Testis (tissue), 2 donors: ENCODE measurements at regions not wholly inside any gene's neighbourhood (a gene's known extent, or its start where the extent isn't known, plus 50 kb on each side); places are given as distances from the start of the nearest gene placed in this dataset.

ENCODE experiments used
- DNase-seq: peaks from one replicate; pipeline ENCODE4 v3.0.0-alpha.2; 2019
- H3K27ac ChIP-seq, 2 donors: fragments of 200-600 bp; sonication (generic); one replicate each; pipeline ENCODE4 v1.5.1; 2019
- H3K27me3 ChIP-seq: fragments of 200-600 bp; sonication (generic); one replicate; pipeline ENCODE4 v1.5.1; 2019
- H3K36me3 ChIP-seq: fragments of 200-600 bp; sonication (generic); one replicate; pipeline ENCODE4 v1.5.1; 2017; ENCODE audit warnings: low read depth; ENCODE audit errors: missing control alignments
- H3K4me1 ChIP-seq: fragments of 200-600 bp; sonication (generic); one replicate; pipeline ENCODE4 v1.5.1; 2019
- H3K4me3 ChIP-seq, 2 donors: fragments of 200-600 bp; sonication (generic); one replicate each; pipeline ENCODE4 v1.5.1; 2017 to 2019
- H3K9me3 ChIP-seq: fragments of 200-600 bp; sonication (generic); one replicate; pipeline ENCODE4 v1.5.1; 2017
- CTCF ChIP-seq, 3 experiments: fragments of 450-650 bp in 2 of 3; fragments of 200-600 bp in 1 of 3; sonication (generic) in 1 of 3; IDR thresholded peaks; one replicate each; pipeline ENCODE4 v1.5.1; 2016 to 2019; ENCODE audit warnings: antibody characterized with exemption in 3 of 3, mild to moderate bottlenecking in 2 of 3, moderate library complexity in 1 of 3
- POLR2A ChIP-seq: fragments of 450-650 bp; IDR thresholded peaks from one replicate; pipeline ENCODE4 v1.6.1; 2017; ENCODE audit warnings: antibody characterized with exemption, mild to moderate bottlenecking, moderate library complexity
- WGBS, 2 donors: methylation state at CpG; one replicate each; pipeline ENCODE4 v1.1.5; 2018; 5-methylcytosine and 5-hydroxymethylcytosine counted together
- intact Hi-C: fragments of 100-400 bp; cut with DNase I; formaldehyde crosslinking; loops from one replicate; pipeline ENCODE4 v1.15.1; 2023; ENCODE audit warnings: low total_unique reads

GRCh38 chr22:48106715-48107259 is 1344.3 kb downstream of the TBC1D22A start:
- H3K27me3 ChIP-seq, result no peaks in the 10 kb centered on the region

GRCh38 chr22:48106215-48106614 is 1343.8 kb downstream of the TBC1D22A start:
- no peak for TF ChIP-seq POLR2A
- no peak for TF ChIP-seq CTCF (IDR thresholded peaks at IDR 0.05)
- no peaks in the 10 kb centered on the region for H3K9me3 ChIP-seq
- no peak for DNase-seq
- intact Hi-C loops, result no loop called here
- 86 to 87% methylated on average over 9 to 11 of the region's 11 CpGs for WGBS, 2 donors
- H3K36me3 ChIP-seq, result no peaks in the 10 kb centered on the region
- H3K27me3 ChIP-seq, result no peaks in the 10 kb centered on the region
- H3K4me3 ChIP-seq, result no peak overlapping the region
- no peak overlapping the region for H3K27ac ChIP-seq
- H3K4me1 ChIP-seq, result no peaks in the 10 kb centered on the region

More at GRCh38 chr22:48106715-48107259, 1344.3 kb downstream of the TBC1D22A start:
- Histone ChIP-seq H3K36me3 (no peaks in the 10 kb centered on the region), H3K9me3 (no peaks in the 10 kb centered on the region), H3K4me1 (no peaks in the 10 kb centered on the region), H3K27ac (no peak overlapping the region), H3K4me3 (no peak overlapping the region)
- intact Hi-C loops, result no loop called here
- WGBS, 2 donors, result 90 to 97% methylated on average over 6 of the region's 6 CpGs
- no peak for TF ChIP-seq CTCF (IDR thresholded peaks at IDR 0.05)
- TF ChIP-seq POLR2A, result no peak
- no peak for DNase-seq

- TF ChIP-seq POLR2A (no peak), CTCF (IDR thresholded peaks at IDR 0.05) (no peak)
- Histone ChIP-seq H3K4me3 (no peak overlapping the region), H3K27me3 (no peaks in the 10 kb centered on the region), H3K27ac (no peak overlapping the region), H3K4me1 (no peaks in the 10 kb centered on the region), H3K36me3 (no peaks in the 10 kb centered on the region), H3K9me3 (no peaks in the 10 kb centered on the region)
- WGBS, 2 donors, result 58 to 72% methylated on average over 9 of the region's 9 CpGs
- intact Hi-C loops, result no loop called here
- DNase-seq, result no peak
Observed at GRCh38 chr22:48105259-48105658, 1342.8 kb downstream of the TBC1D22A start.

GRCh38 chr22:48104766-48105165 is 1342.3 kb downstream of the TBC1D22A start:
- H3K27ac ChIP-seq, result no peak overlapping the region
- no peaks in the 10 kb centered on the region for H3K36me3 ChIP-seq
- H3K4me1 ChIP-seq, result no peaks in the 10 kb centered on the region
- no peaks in the 10 kb centered on the region for H3K27me3 ChIP-seq
- no peak for DNase-seq
- no peak overlapping the region for H3K4me3 ChIP-seq
- intact Hi-C loops, result no loop called here
- WGBS, 2 donors, result 74 to 86% methylated on average over 15 of the region's 15 CpGs
- no peak for TF ChIP-seq CTCF (IDR thresholded peaks at IDR 0.05)
- no peak for TF ChIP-seq POLR2A
- H3K9me3 ChIP-seq, result no peaks in the 10 kb centered on the region

- TF ChIP-seq POLR2A (no peak), CTCF (IDR thresholded peaks at IDR 0.05) (no peak)
- Histone ChIP-seq H3K9me3 (no peaks in the 10 kb centered on the region), H3K4me1 (no peaks in the 10 kb centered on the region), H3K27me3 (no peaks in the 10 kb centered on the region), H3K4me3 (no peak overlapping the region), H3K36me3 (no peaks in the 10 kb centered on the region), H3K27ac (no peak overlapping the region)
- 84 to 93% methylated on average over 14 to 18 of the region's 18 CpGs for WGBS, 2 donors
- no peak for DNase-seq
- intact Hi-C loops, result no loop called here
Observed at GRCh38 chr22:48104102-48104738, 1341.8 kb downstream of the TBC1D22A start.
